ENCODE measurements at regions not wholly inside any gene's neighbourhood (a gene's known extent, or its start where the extent isn't known, plus 50 kb on each side); places are given as distances from the start of the nearest gene placed in this dataset.

- no peak overlapping the region for H3K4me3 ChIP-seq
- intact Hi-C loops (cut with DNase I): no loop called here
- WGBS (ENCODE audit: insufficient coverage, low coverage, low lambda C conversion rate, missing lambda C conversion rate): 76% methylated on average over 3 of the region's 5 CpGs
- H3K9me3 ChIP-seq: no peaks in the 10 kb centered on the region
- H3K4me1 ChIP-seq: no peaks in the 10 kb centered on the region
- H3K27me3 ChIP-seq: no peaks in the 10 kb centered on the region
- H3K27ac ChIP-seq: no peak overlapping the region
- H3K36me3 ChIP-seq: no peaks in the 10 kb centered on the region
- DNase-seq: no peak
- no peak for ATAC-seq
- TF ChIP-seq POLR2A (IDR thresholded peaks at IDR 0.05) (no peak), CTCF (IDR thresholded peaks at IDR 0.05) (no peak)
Measured at GRCh38 chr13:107554460-107554859, 660.9 kb downstream of the LIG4 start.

GRCh38 chr13:107553838-107554237 is 661.5 kb downstream of the LIG4 start:
- no peak for ATAC-seq
- Histone ChIP-seq H3K9me3 (no peaks in the 10 kb centered on the region), H3K4me3 (no peak overlapping the region), H3K36me3 (no peaks in the 10 kb centered on the region), H3K4me1 (no peaks in the 10 kb centered on the region), H3K27ac (no peak overlapping the region), H3K27me3 (no peaks in the 10 kb centered on the region)
- 57% methylated on average over 3 of the region's 7 CpGs for WGBS (ENCODE audit: insufficient coverage, low coverage, low lambda C conversion rate, missing lambda C conversion rate)
- DNase-seq: no peak
- no peak for TF ChIP-seq POLR2A (IDR thresholded peaks at IDR 0.05)
- TF ChIP-seq CTCF (IDR thresholded peaks at IDR 0.05): no peak
- intact Hi-C loops (cut with DNase I): no loop called here

- Histone ChIP-seq H3K4me3 (no peak overlapping the region), H3K27ac (no peak overlapping the region), H3K27me3 (no peaks in the 10 kb centered on the region), H3K4me1 (no peaks in the 10 kb centered on the region), H3K9me3 (no peaks in the 10 kb centered on the region), H3K36me3 (no peaks in the 10 kb centered on the region)
- 61% methylated on average over 2 of the region's 2 CpGs for WGBS (ENCODE audit: insufficient coverage, low coverage, low lambda C conversion rate, missing lambda C conversion rate)
- TF ChIP-seq POLR2A (IDR thresholded peaks at IDR 0.05) (no peak), CTCF (IDR thresholded peaks at IDR 0.05) (no peak)
- intact Hi-C loops (cut with DNase I): no loop called here
- no peak for DNase-seq
- no peak for ATAC-seq
Measured at GRCh38 chr13:107551521-107551920, 663.8 kb downstream of the LIG4 start.

GRCh38 chr13:107548338-107548737 is 667.0 kb downstream of the LIG4 start:
- 46% methylated on average over 1 of the region's 1 CpG for WGBS (ENCODE audit: insufficient coverage, low coverage, low lambda C conversion rate, missing lambda C conversion rate)
- Histone ChIP-seq H3K27ac (no peak overlapping the region), H3K27me3 (no peaks in the 10 kb centered on the region), H3K9me3 (no peaks in the 10 kb centered on the region), H3K36me3 (no peaks in the 10 kb centered on the region), H3K4me1 (no peaks in the 10 kb centered on the region), H3K4me3 (no peak overlapping the region)
- ATAC-seq (no peak), DNase-seq (no peak)
- intact Hi-C loops (cut with DNase I): no loop called here
- no peak for TF ChIP-seq CTCF (IDR thresholded peaks at IDR 0.05)
- TF ChIP-seq POLR2A (IDR thresholded peaks at IDR 0.05): no peak

- intact Hi-C loops (cut with DNase I): no loop called here
- DNase-seq: no peak
- TF ChIP-seq CTCF (IDR thresholded peaks at IDR 0.05): no peak
- no peak for TF ChIP-seq POLR2A (IDR thresholded peaks at IDR 0.05)
Measured at GRCh38 chr13:107545946-107546502, 669.3 kb downstream of the LIG4 start.

More at GRCh38 chr13:107545946-107546502, 669.3 kb downstream of the LIG4 start:
- Histone ChIP-seq H3K4me3 (no peak overlapping the region), H3K9me3 (no peaks in the 10 kb centered on the region), H3K27me3 (no peaks in the 10 kb centered on the region), H3K36me3 (no peaks in the 10 kb centered on the region), H3K4me1 (no peaks in the 10 kb centered on the region), H3K27ac (no peak overlapping the region)
- no peak for ATAC-seq
- WGBS (ENCODE audit: insufficient coverage, low coverage, low lambda C conversion rate, missing lambda C conversion rate): 54% methylated on average over 5 of the region's 5 CpGs
